NT2/D1 (cell line): ENCODE measurements at regions not wholly inside any gene's neighbourhood (a gene's known extent, or its start where the extent isn't known, plus 50 kb on each side); places are given as distances from the start of the nearest gene placed in this dataset.

Experiments used
- YY1 ChIP-seq: IDR thresholded peaks from 2 replicates; pipeline ENCODE4 v1.6.1; 2011; ENCODE audit not compliant: insufficient read length, insufficient read depth
- ZNF274 ChIP-seq: IDR thresholded peaks from 2 replicates; pipeline ENCODE4 v1.6.1; 2011; ENCODE audit warnings: mild to moderate bottlenecking, low read depth, low read length

- TF ChIP-seq ZNF274 (no peak), YY1 (no peak)
These were observed 65.2 kb upstream of the RANBP3L start for GRCh38 chr5:36366883-36367282.
